Mucosa of descending colon (tissue), 3 donors: ENCODE measurements at regions not wholly inside any gene's neighbourhood (a gene's known extent, or its start where the extent isn't known, plus 50 kb on each side); places are given as distances from the start of the nearest gene placed in this dataset.

Experiments used
- ATAC-seq: fragments of 200-7000 bp; cut with Tn5 transposase; one replicate; pipeline ENCODE4 v1.9.1; 2020; ENCODE audit warnings: mild to moderate bottlenecking, moderate library complexity
- DNase-seq, 3 donors: peaks; one replicate each; pipeline ENCODE4 v3.0.0-alpha.2; 2020
- H3K36me3 ChIP-seq: fragments of 200-600 bp; one replicate; pipeline ENCODE4 v1.8.0; 2021; ENCODE audit warnings: low read depth, mild to moderate bottlenecking
- H3K4me1 ChIP-seq: fragments of 200-600 bp; one replicate; pipeline ENCODE4 v1.8.0; 2021; ENCODE audit warnings: low read depth, mild to moderate bottlenecking
- H3K4me3 ChIP-seq: fragments of 200-600 bp; one replicate; pipeline ENCODE4 v1.8.0; 2021; ENCODE audit warnings: mild to moderate bottlenecking
- H3K9me3 ChIP-seq: fragments of 200-600 bp; one replicate; pipeline ENCODE4 v1.8.0; 2021; ENCODE audit warnings: mild to moderate bottlenecking
- CTCF ChIP-seq: fragments of 200-600 bp; IDR thresholded peaks from one replicate; pipeline ENCODE4 v1.8.0; 2022; ENCODE audit warnings: antibody characterized with exemption, mild to moderate bottlenecking
- intact Hi-C, 2 donors: fragments of 100-400 bp; cut with DNase I in 1 of 2; cut with micrococcal nuclease in 1 of 2; formaldehyde crosslinking; loops; one replicate each; pipeline versions ENCODE4 v1.11.0 to v1.11.1; 2022; cut with DNase I, micrococcal nuclease
- donor health status: DM: no; HTN: no; CAD: no; lungs with moderate emphysema.
- donor health status: DM: no; HTN: no; CAD: no.
- donor health status: DM: no; HTN: yes; CAD: no.

- Histone ChIP-seq H3K4me1 (no peaks in the 10 kb centered on the region), H3K4me3 (no peak overlapping the region), H3K36me3 (no peaks in the 10 kb centered on the region), H3K9me3 (no peaks in the 10 kb centered on the region)
- intact Hi-C loops, result no loop called here
- TF ChIP-seq CTCF, result no peak
- ATAC-seq (no peak), DNase-seq (no peak)
Observed at GRCh38 chr2:176544557-176544956, 275.3 kb downstream of the MTX2 start.

- H3K36me3 ChIP-seq, result no peaks in the 10 kb centered on the region
- ATAC-seq (no peak), DNase-seq (no peak)
- no peaks in the 10 kb centered on the region for H3K4me1 ChIP-seq
- TF ChIP-seq CTCF, result no peak
- intact Hi-C loops, result no loop called here
- H3K9me3 ChIP-seq, result no peaks in the 10 kb centered on the region
- no peak overlapping the region for H3K4me3 ChIP-seq
Observed at GRCh38 chr2:176544991-176545956, 276.0 kb downstream of the MTX2 start.

GRCh38 chr2:176546550-176546949, 277.3 kb downstream of the MTX2 start:
- Histone ChIP-seq H3K36me3 (no peaks in the 10 kb centered on the region), H3K9me3 (no peaks in the 10 kb centered on the region), H3K4me3 (no peak overlapping the region), H3K4me1 (no peaks in the 10 kb centered on the region)
- no peak for ATAC-seq
- no peak for TF ChIP-seq CTCF
- no peak for DNase-seq
- intact Hi-C loops, result no loop called here

DNA sequence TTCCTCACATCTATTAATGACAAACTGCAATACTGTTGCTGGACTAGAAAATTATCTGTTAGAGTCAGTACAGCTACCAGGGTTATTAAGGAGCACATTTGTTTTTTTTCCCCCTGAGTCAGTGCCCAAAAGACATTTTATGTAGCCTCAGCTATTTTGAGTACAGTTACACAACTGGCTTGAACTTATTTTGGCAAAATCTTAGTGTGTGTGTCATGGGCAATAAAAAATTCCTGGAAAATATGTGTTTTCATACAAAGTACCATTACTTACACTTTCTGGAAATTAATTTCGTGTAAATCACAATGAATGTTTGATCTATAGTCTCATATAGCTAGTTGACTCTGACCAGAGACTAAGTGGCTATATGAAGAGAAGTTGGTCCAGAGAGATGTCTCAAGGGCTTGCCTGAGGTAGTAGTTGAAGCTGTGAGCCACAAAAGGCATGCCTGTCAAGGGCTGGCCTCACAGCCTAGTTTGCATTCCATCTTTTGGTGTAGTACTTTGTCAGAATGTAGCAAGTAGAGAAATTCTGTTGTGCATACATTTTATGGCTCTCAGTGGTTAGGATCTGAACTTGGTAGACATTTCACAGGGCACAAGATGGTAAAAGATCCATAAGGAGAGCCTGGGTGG, 283.4 kb downstream of the MTX2 start:
- H3K4me3 ChIP-seq, result no peak overlapping the region
- ATAC-seq, result no peak
- no peaks in the 10 kb centered on the region for H3K4me1 ChIP-seq
- H3K9me3 ChIP-seq, result no peaks in the 10 kb centered on the region
- TF ChIP-seq CTCF, result no peak
- no peaks in the 10 kb centered on the region for H3K36me3 ChIP-seq
- no peak for DNase-seq
- intact Hi-C loops, result loop anchor here (10.0 kb wide), 3 partner anchors 92 to 408 kb away; no protein-coding TSS in a partner anchor

DNA sequence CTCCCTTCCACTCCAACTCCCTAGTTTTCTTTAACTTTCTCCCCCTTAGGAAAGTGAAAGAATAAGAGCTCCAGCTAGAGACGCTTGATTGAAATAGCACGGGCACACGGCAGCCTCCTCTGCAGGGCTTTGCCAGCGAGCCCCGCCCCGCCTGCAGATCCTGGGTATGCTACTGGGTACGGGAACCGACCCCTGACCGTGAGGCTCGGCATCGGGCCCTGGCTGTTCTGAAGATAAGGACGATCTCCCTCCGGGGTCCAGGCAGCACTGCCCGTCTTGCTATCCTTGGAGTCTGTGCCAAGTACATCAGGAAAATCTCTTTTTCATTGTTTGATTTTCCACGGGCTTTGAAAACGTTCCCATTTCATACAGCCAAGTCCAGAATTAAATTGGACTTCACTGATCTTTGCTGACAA, 284.5 kb downstream of the MTX2 start:
- ATAC-seq (peak; percentile 86), DNase-seq (peak; percentile 65 to 74 (median 72))
- no peaks in the 10 kb centered on the region for H3K9me3 ChIP-seq
- no peak overlapping the region for H3K4me3 ChIP-seq
- H3K4me1 ChIP-seq, result no peaks in the 10 kb centered on the region
- TF ChIP-seq CTCF, result no peak
- intact Hi-C loops, result loop anchor here (10.0 kb wide), 3 partner anchors 91 to 409 kb away; no protein-coding TSS in a partner anchor
- H3K36me3 ChIP-seq, result no peaks in the 10 kb centered on the region
